Naive thymus-derived CD4-positive, alpha-beta T cell (primary cell): ENCODE measurements at regions not wholly inside any gene's neighbourhood (a gene's known extent, or its start where the extent isn't known, plus 50 kb on each side); places are given as distances from the start of the nearest gene placed in this dataset.
"Not testable (repeated sequence)": the region's sequence is repeated elsewhere in the genome, so short reads cannot be mapped to it uniquely, and the experiment has no call there.

Source experiments
- ATAC-seq: fragments of 150-1000 bp; cut with Tn5 transposase; 2 replicates; pipeline ENCODE4 v1.10.0; 2021; ENCODE audit warnings: mild to moderate bottlenecking, moderate library complexity
- CTCF ChIA-PET: fragments of 350-600 bp; sonication (Branson Sonifier 250); formaldehyde crosslinking; loops from one replicate; lab custom pipeline; 2021; ENCODE audit warnings: antibody characterized with exemption; lab: Charles Lee
- POLR2A ChIA-PET: fragments of 350-600 bp; sonication (Branson Sonifier 250); formaldehyde crosslinking; loops from one replicate; lab custom pipeline; 2021; ENCODE audit warnings: antibody characterized with exemption, inconsistent platforms; lab: Charles Lee
- DNase-seq, 9 donors: peaks; one replicate each; pipeline versions ENCODE4 v3.0.0 to v3.0.0-alpha.2; 2020 to 2022; ENCODE audit warnings: mixed read lengths in 1 of 9
- H3K27ac ChIP-seq: one replicate; pipeline ENCODE4 v1.7.0; 2013; ENCODE audit warnings: mild to moderate bottlenecking, low read depth, low read length, moderate library complexity
- H3K27me3 ChIP-seq, 2 donors: one replicate each; pipeline ENCODE4 v1.7.0; 2013; ENCODE audit warnings: low read length in 2 of 2, mild to moderate bottlenecking in 2 of 2, moderate library complexity in 2 of 2; ENCODE audit not compliant: control insufficient read depth in 2 of 2, insufficient read depth in 2 of 2
- H3K36me3 ChIP-seq, 3 experiments: 1 replicate in 2 of 3; 2 replicates in 1 of 3; pipeline ENCODE4 v1.7.0; 2013; ENCODE audit warnings: low read length in 3 of 3, mild to moderate bottlenecking in 3 of 3, moderate library complexity in 1 of 3; ENCODE audit not compliant: insufficient read depth in 3 of 3, control insufficient read depth in 2 of 3
- H3K4me1 ChIP-seq, 2 donors: one replicate each; pipeline ENCODE4 v1.7.0; 2013; ENCODE audit warnings: low read length in 2 of 2, mild to moderate bottlenecking in 2 of 2, moderate library complexity in 1 of 2; ENCODE audit not compliant: control insufficient read depth in 2 of 2, insufficient read depth in 2 of 2
- H3K4me3 ChIP-seq: 2 replicates; pipeline ENCODE4 v1.7.0; 2013; ENCODE audit warnings: mild to moderate bottlenecking, low read length
- H3K9me3 ChIP-seq, 3 experiments: 1 replicate in 2 of 3; 2 replicates in 1 of 3; pipeline ENCODE4 v1.7.0; 2013; ENCODE audit warnings: low read length in 3 of 3; ENCODE audit not compliant: control insufficient read depth in 2 of 3
- H3K27ac Mint-ChIP-seq, 9 donors: one replicate each; pipeline ENCODE4 v1.8.0; 2020 to 2022; ENCODE audit warnings: mixed read lengths in 9 of 9, mild to moderate bottlenecking in 8 of 9, moderate library complexity in 5 of 9, inconsistent platforms in 2 of 9
- H3K27me3 Mint-ChIP-seq, 5 donors: one replicate each; pipeline ENCODE4 v1.8.0; 2021 to 2022; ENCODE audit warnings: mixed read lengths in 5 of 5, mild to moderate bottlenecking in 1 of 5
- H3K36me3 Mint-ChIP-seq, 5 donors: one replicate each; pipeline ENCODE4 v1.8.0; 2020 to 2022; ENCODE audit warnings: mixed read lengths in 5 of 5, mild to moderate bottlenecking in 3 of 5, inconsistent platforms in 1 of 5
- H3K4me1 Mint-ChIP-seq, 7 donors: one replicate each; pipeline ENCODE4 v1.8.0; 2020 to 2022; ENCODE audit warnings: mixed read lengths in 7 of 7, mild to moderate bottlenecking in 3 of 7, inconsistent platforms in 1 of 7
- H3K4me3 Mint-ChIP-seq, 10 donors: one replicate each; pipeline ENCODE4 v1.8.0; 2020 to 2022; ENCODE audit warnings: mild to moderate bottlenecking in 10 of 10, mixed read lengths in 10 of 10, moderate library complexity in 6 of 10, inconsistent platforms in 2 of 10
- H3K9me3 Mint-ChIP-seq, 11 donors: one replicate each; pipeline ENCODE4 v1.8.0; 2020 to 2022; ENCODE audit warnings: mixed read lengths in 11 of 11, mild to moderate bottlenecking in 4 of 11, inconsistent platforms in 1 of 11, moderate library complexity in 1 of 11
- intact Hi-C, 2 donors: fragments of 100-400 bp; cut with micrococcal nuclease; formaldehyde crosslinking; loops; one replicate each; pipeline ENCODE4 v1.15.1; 2023

- peaks cover 3 to 31% (median 11%) of the 10 kb centered on the region in 11 donors for H3K9me3 Mint-ChIP-seq
- H3K27me3 ChIP-seq, result no peaks in the 10 kb centered on the region
- no peak overlapping the region for H3K4me3 ChIP-seq
- intact Hi-C loops, result no loop called here
- DNase-seq (no peak), ATAC-seq (no peak)
- no peak overlapping the region for H3K27ac ChIP-seq
- H3K4me1 Mint-ChIP-seq, result no peaks in the 10 kb centered on the region
- H3K36me3 Mint-ChIP-seq, result no peaks in the 10 kb centered on the region
- H3K9me3 ChIP-seq, result no peaks in the 10 kb centered on the region
- CTCF ChIA-PET, result no interaction called here
- no peaks in the 10 kb centered on the region for H3K4me1 ChIP-seq
- no peak overlapping the region for H3K27ac Mint-ChIP-seq
- POLR2A ChIA-PET, result no interaction called here
- H3K27me3 Mint-ChIP-seq, result no peaks in the 10 kb centered on the region
- no peak overlapping the region for H3K4me3 Mint-ChIP-seq
- H3K36me3 ChIP-seq, result peaks cover 0 to 3% (median 0%) of the 10 kb centered on the region in 3 experiments
Observed at GRCh38 chr4:29320947-29321620, 1399.1 kb upstream of the PCDH7 start.

GRCh38 chr4:29326004-29326403 lies 1394.2 kb upstream of the PCDH7 start:
- Mint-ChIP-seq H3K27ac (no peak overlapping the region), H3K9me3 (peaks cover 0 to 17% (median 5%) of the 10 kb centered on the region in 11 donors), H3K27me3 (no peaks in the 10 kb centered on the region), H3K36me3 (no peaks in the 10 kb centered on the region), H3K4me1 (no peaks in the 10 kb centered on the region), H3K4me3 (no peak overlapping the region)
- ATAC-seq, result no peak
- Histone ChIP-seq H3K27ac (no peak overlapping the region), H3K4me1 (no peaks in the 10 kb centered on the region), H3K27me3 (no peaks in the 10 kb centered on the region), H3K4me3 (no peak overlapping the region), H3K36me3 (no peaks in the 10 kb centered on the region), H3K9me3 (no peaks in the 10 kb centered on the region)
- intact Hi-C loops, result no loop called here
- ChIA-PET CTCF (no interaction called here), POLR2A (no interaction called here)
- DNase-seq, result no peak

GRCh38 chr4:29326816-29327215 lies 1393.4 kb upstream of the PCDH7 start:
- ChIA-PET POLR2A (no interaction called here), CTCF (no interaction called here)
- Mint-ChIP-seq H3K4me1 (no peaks in the 10 kb centered on the region), H3K36me3 (no peaks in the 10 kb centered on the region), H3K4me3 (no peak overlapping the region), H3K27me3 (no peaks in the 10 kb centered on the region), H3K27ac (no peak overlapping the region), H3K9me3 (peaks cover 0 to 19% (median 9%) of the 10 kb centered on the region in 11 donors)
- H3K36me3 ChIP-seq, result no peaks in the 10 kb centered on the region
- H3K4me1 ChIP-seq, result no peaks in the 10 kb centered on the region
- DNase-seq (no peak), ATAC-seq (no peak)
- no peaks in the 10 kb centered on the region for H3K27me3 ChIP-seq
- H3K4me3 ChIP-seq, result no peak overlapping the region
- intact Hi-C loops, result no loop called here
- no peaks in the 10 kb centered on the region for H3K9me3 ChIP-seq
- no peak overlapping the region for H3K27ac ChIP-seq

- ATAC-seq, result no peak
- no peak overlapping the region for H3K27ac Mint-ChIP-seq
- H3K4me1 ChIP-seq, result no peaks in the 10 kb centered on the region
- intact Hi-C loops, result no loop called here
- no peaks in the 10 kb centered on the region for H3K36me3 Mint-ChIP-seq
- H3K9me3 ChIP-seq, result no peaks in the 10 kb centered on the region
- H3K27ac ChIP-seq, result no peak overlapping the region
- H3K27me3 ChIP-seq, result no peaks in the 10 kb centered on the region
- H3K4me1 Mint-ChIP-seq, result no peaks in the 10 kb centered on the region
- CTCF ChIA-PET, result no interaction called here
- H3K4me3 ChIP-seq, result no peak overlapping the region
- DNase-seq, result no peak
- POLR2A ChIA-PET, result no interaction called here
- peaks cover 3 to 30% (median 8%) of the 10 kb centered on the region in 11 donors for H3K9me3 Mint-ChIP-seq
- no peak overlapping the region for H3K4me3 Mint-ChIP-seq
- H3K27me3 Mint-ChIP-seq, result no peaks in the 10 kb centered on the region
- H3K36me3 ChIP-seq, result no peaks in the 10 kb centered on the region
Observed at GRCh38 chr4:29336861-29337260, 1383.3 kb upstream of the PCDH7 start.

- DNase-seq (no peak), ATAC-seq (no peak)
- Mint-ChIP-seq H3K27me3 (no peaks in the 10 kb centered on the region), H3K9me3 (peaks cover 0 to 29% (median 11%) of the 10 kb centered on the region in 11 donors), H3K27ac (no peak overlapping the region), H3K36me3 (no peaks in the 10 kb centered on the region), H3K4me1 (no peaks in the 10 kb centered on the region), H3K4me3 (no peak overlapping the region)
- intact Hi-C loops, result no loop called here
- ChIA-PET POLR2A (no interaction called here), CTCF (no interaction called here)
- Histone ChIP-seq H3K4me1 (no peaks in the 10 kb centered on the region), H3K36me3 (no peaks in the 10 kb centered on the region), H3K9me3 (no peaks in the 10 kb centered on the region), H3K27me3 (no peaks in the 10 kb centered on the region), H3K27ac (no peak overlapping the region), H3K4me3 (no peak overlapping the region)
Observed at GRCh38 chr4:29372971-29373370, 1347.2 kb upstream of the PCDH7 start.

GRCh38 chr4:29375716-29376115 lies 1344.5 kb upstream of the PCDH7 start:
- POLR2A ChIA-PET, result no interaction called here
- ATAC-seq, result no peak

GRCh38 chr4:29378237-29378636 lies 1341.9 kb upstream of the PCDH7 start:
- H3K27me3 ChIP-seq, ATAC-seq, POLR2A ChIA-PET, H3K36me3 ChIP-seq, H3K27me3 Mint-ChIP-seq, DNase-seq, H3K27ac ChIP-seq, H3K4me1 Mint-ChIP-seq, intact Hi-C loops, H3K4me1 ChIP-seq, H3K27ac Mint-ChIP-seq, H3K4me3 ChIP-seq, CTCF ChIA-PET, H3K9me3 ChIP-seq, H3K4me3 Mint-ChIP-seq, H3K36me3 Mint-ChIP-seq: not testable (repeated sequence)
- peaks cover 3 to 38% (median 12%) of the 10 kb centered on the region in 11 donors for H3K9me3 Mint-ChIP-seq

More at GRCh38 chr4:29375716-29376115, 1344.5 kb upstream of the PCDH7 start:
- H3K27ac ChIP-seq, result no peak overlapping the region
- H3K4me3 ChIP-seq, result no peak overlapping the region
- H3K27me3 ChIP-seq, result no peaks in the 10 kb centered on the region
- H3K4me1 ChIP-seq, result no peaks in the 10 kb centered on the region
- no peaks in the 10 kb centered on the region for H3K36me3 ChIP-seq
- Mint-ChIP-seq H3K27ac (no peak overlapping the region), H3K27me3 (no peaks in the 10 kb centered on the region), H3K9me3 (peaks cover 3 to 30% (median 15%) of the 10 kb centered on the region in 11 donors), H3K4me1 (no peaks in the 10 kb centered on the region), H3K4me3 (no peak overlapping the region), H3K36me3 (no peaks in the 10 kb centered on the region)
- intact Hi-C loops, result no loop called here
- no peak for DNase-seq
- H3K9me3 ChIP-seq, result no peaks in the 10 kb centered on the region
- CTCF ChIA-PET, result no interaction called here
